ENCODE measurements at regions not wholly inside any gene's neighbourhood (a gene's known extent, or its start where the extent isn't known, plus 50 kb on each side); places are given as distances from the start of the nearest gene placed in this dataset.
A peak's percentile ranks its signal among the peaks of the same experiment; 100 is the strongest.
"Not testable (repeated sequence)": the region's sequence is repeated elsewhere in the genome, so short reads cannot be mapped to it uniquely, and the experiment has no call there.

- H3K27ac ChIP-seq (ENCODE audit: extremely low read depth, low read depth, low read length); H3K4me2 ChIP-seq (ENCODE audit: insufficient read depth, low read length); FAIRE-seq; H3K9me1 ChIP-seq (ENCODE audit: control insufficient read depth, insufficient read depth, low read length); intact Hi-C loops (cut with micrococcal nuclease); H3K4me3 ChIP-seq; H3K9me3 ChIP-seq (replicated peaks; ENCODE audit: control insufficient read depth, insufficient read depth, low read depth, low read length); H3K9ac ChIP-seq (ENCODE audit: insufficient read depth in 1 of 2, low read depth in 2 of 2, low read length in 2 of 2); H3K79me2 ChIP-seq (ENCODE audit: control insufficient read depth, insufficient read depth, low read length); H2AFZ ChIP-seq (ENCODE audit: low read depth, low read length); CTCF ChIA-PET (ENCODE audit: low intra/inter-chr PET ratio); H4K20me1 ChIP-seq (replicated peaks; ENCODE audit: control insufficient read depth, insufficient read depth, low read length); H3K27me3 ChIP-seq (ENCODE audit: control insufficient read depth in 2 of 2, insufficient read depth in 2 of 2, low read length in 2 of 2); BruUV-seq (replicated peaks); ATAC-seq; in situ Hi-C loops (cut with MboI); DNase-seq (ENCODE audit: extremely low read depth in 1 of 4, low spot score in 3 of 4); H3K36me3 ChIP-seq (ENCODE audit: control insufficient read depth, insufficient read depth, low read length): not testable (repeated sequence)
- peak; percentile 22; the same call in 1 of the 2 replicates for TF ChIP-seq BCOR (IDR thresholded peaks at IDR 0.05)
- 65% methylated on average over 6 of the region's 6 CpGs for WGBS (ENCODE audit: insufficient coverage, low coverage, missing lambda C conversion rate)
- H3K4me1 ChIP-seq (replicated peaks in 1 of 2; ENCODE audit: control insufficient read depth in 2 of 2, insufficient read depth in 2 of 2, low read length in 2 of 2): peaks cover 5 to 11% of the 10 kb centered on the region in 2 experiments; a peak in 4 of 5 replicates
- POLR2A ChIA-PET: interaction anchor here (0.6 to 1.4 kb wide), 3 partner anchors 12 to 270 kb away, joined by 3 to 4 read pairs (median 4); no protein-coding TSS in a partner anchor
These were observed 143.9 kb downstream of the CEBPB start for GRCh38 chr20:50334512-50334911.

GRCh38 chr20:50335105-50335504 is 144.5 kb downstream of the CEBPB start:
- Histone ChIP-seq H3K9ac (ENCODE audit: insufficient read depth in 1 of 2, low read depth in 2 of 2, low read length in 2 of 2) (peak overlapping the region in 1 of 2 experiments; percentile 24; a peak in 1 of 4 replicates), H3K4me1 (replicated peaks in 1 of 2; ENCODE audit: control insufficient read depth in 2 of 2, insufficient read depth in 2 of 2, low read length in 2 of 2) (peaks cover 5 to 11% of the 10 kb centered on the region in 2 experiments; a peak in 4 of 5 replicates), H2AFZ (ENCODE audit: low read depth, low read length) (peak overlapping the region; percentile 84), H3K4me3 (no peak overlapping the region), H3K9me1 (ENCODE audit: control insufficient read depth, insufficient read depth, low read length) (peaks cover 4% of the 10 kb centered on the region), H3K27me3 (ENCODE audit: control insufficient read depth in 2 of 2, insufficient read depth in 2 of 2, low read length in 2 of 2) (no peaks in the 10 kb centered on the region), H3K79me2 (ENCODE audit: control insufficient read depth, insufficient read depth, low read length) (no peaks in the 10 kb centered on the region), H3K9me3 (replicated peaks; ENCODE audit: control insufficient read depth, insufficient read depth, low read depth, low read length) (no peaks in the 10 kb centered on the region), H3K27ac (ENCODE audit: extremely low read depth, low read depth, low read length) (no peak overlapping the region), H3K4me2 (ENCODE audit: insufficient read depth, low read length) (peak overlapping the region; percentile 62), H3K36me3 (ENCODE audit: control insufficient read depth, insufficient read depth, low read length) (no peaks in the 10 kb centered on the region), H4K20me1 (replicated peaks; ENCODE audit: control insufficient read depth, insufficient read depth, low read length) (no peaks in the 10 kb centered on the region)
- BruUV-seq (replicated peaks): no TSS peak
- in situ Hi-C loops (cut with MboI): no loop called here
- ChIA-PET POLR2A (interaction anchor here (0.6 to 1.1 kb wide), 3 partner anchors 22 to 270 kb away, joined by 3 to 4 read pairs (median 3); no protein-coding TSS in a partner anchor), CTCF (ENCODE audit: low intra/inter-chr PET ratio) (no interaction called here)
- intact Hi-C loops (cut with micrococcal nuclease): no loop called here
- ATAC-seq: peak; percentile 98
- WGBS (ENCODE audit: insufficient coverage, low coverage, missing lambda C conversion rate): 0% methylated on average over 2 of the region's 2 CpGs
- DNase-seq (ENCODE audit: extremely low read depth in 1 of 4, low spot score in 3 of 4): peak; percentile 50 to 78 (median 66)
- peak; percentile 93 for FAIRE-seq
- TF ChIP-seq ZNF766 (CRISPR knock-in tag; conservative IDR thresholded peaks at IDR 0.05) (peak; percentile 59; the same call in 1 of the 2 replicates), HNRNPK (IDR thresholded peaks at IDR 0.05; ENCODE audit: low read depth, low read length, poor library complexity, severe bottlenecking) (no peak), RBM25 (IDR thresholded peaks at IDR 0.05; ENCODE audit: low read depth, low read length, severe bottlenecking) (peak; percentile 84), NFYB (IDR thresholded peaks at IDR 0.05; ENCODE audit: extremely low read depth, insufficient read length) (peak; percentile 100), HCFC1 (IDR thresholded peaks at IDR 0.05; ENCODE audit: low read depth, low read length) (peak; percentile 91), NRF1 (conservative IDR thresholded peaks at IDR 0.05 in 1 of 2, IDR thresholded peaks at IDR 0.05 in 1 of 2) (peak in 1 of 2 experiments; percentile 30; a peak in 1 of 4 replicates), JUND (IDR thresholded peaks at IDR 0.05; ENCODE audit: borderline replicate concordance, low read depth, low read length) (peak; percentile 78; the same call in 1 of the 2 replicates), JUND (tag; IDR thresholded peaks at IDR 0.05; ENCODE audit: borderline replicate concordance, low read depth, low read length) (peak; percentile 72; the same call in 1 of the 3 replicates), USF1 (CRISPR knock-in tag; IDR thresholded peaks at IDR 0.05) (peak; percentile 88), PML (IDR thresholded peaks at IDR 0.05; ENCODE audit: low read length) (no peak)

All from K562 (cell line).